Fibroblast of the conjunctiva (primary cell): ENCODE measurements at regions not wholly inside any gene's neighbourhood (a gene's known extent, or its start where the extent isn't known, plus 50 kb on each side); places are given as distances from the start of the nearest gene placed in this dataset.

Source experiments
- DNase-seq: peaks from one replicate; pipeline ENCODE4 v3.0.0-alpha.2; 2010; ENCODE audit warnings: low read depth

DNA sequence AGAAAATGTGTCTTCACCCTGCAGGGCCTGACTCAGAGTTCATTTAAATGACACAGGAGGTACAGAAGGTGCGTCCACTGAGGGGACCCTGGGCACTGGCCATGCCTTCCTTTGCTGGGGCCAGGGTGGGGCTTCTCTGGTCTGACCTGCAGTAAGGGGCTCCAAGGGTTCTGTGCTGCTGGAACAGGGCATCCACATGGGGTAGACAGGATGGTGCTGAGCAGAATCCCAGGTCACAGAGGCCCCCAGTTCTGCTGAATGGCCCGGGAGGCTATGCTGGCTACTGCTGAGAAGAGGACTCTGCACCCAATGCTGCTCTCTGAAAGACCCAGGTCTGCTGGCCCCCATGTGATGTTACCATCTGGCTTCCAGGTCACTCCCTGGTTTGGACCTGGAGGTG lies 150.4 kb upstream of the GGTLC1 start:
- DNase-seq, result no peak

DNA sequence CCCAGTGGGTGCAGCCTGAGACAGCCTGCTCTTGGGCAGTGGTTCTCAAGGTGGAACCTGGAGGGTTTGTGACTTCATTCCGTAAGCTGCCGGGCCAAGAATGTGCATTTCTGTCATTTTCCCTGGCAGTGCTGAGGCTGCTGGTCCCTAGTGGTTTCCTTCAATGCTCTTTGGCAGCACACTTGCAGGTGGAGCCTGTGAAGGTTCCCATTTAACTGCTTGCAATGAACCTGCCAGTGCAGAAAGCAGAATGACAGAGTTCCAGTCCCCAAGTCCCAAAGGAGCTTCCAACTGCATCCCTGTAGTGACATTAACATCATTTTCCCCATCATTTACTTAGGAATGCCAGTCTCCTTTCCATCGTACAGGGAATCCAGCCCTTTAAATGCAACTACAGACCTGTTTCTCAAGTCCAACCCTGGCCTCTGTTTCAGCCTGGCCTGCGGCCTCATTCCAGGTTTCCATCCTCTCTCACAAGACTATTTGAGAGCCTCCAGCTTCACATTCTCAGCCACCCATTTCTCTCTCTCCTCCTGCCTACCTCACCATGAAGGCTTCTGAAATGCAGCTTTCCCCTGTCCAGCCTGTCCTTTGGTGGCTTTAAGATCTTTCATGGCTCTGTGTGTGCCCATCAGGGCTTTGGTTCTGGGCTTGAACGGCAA lies 149.7 kb upstream of the GGTLC1 start:
- DNase-seq, result no peak

DNA sequence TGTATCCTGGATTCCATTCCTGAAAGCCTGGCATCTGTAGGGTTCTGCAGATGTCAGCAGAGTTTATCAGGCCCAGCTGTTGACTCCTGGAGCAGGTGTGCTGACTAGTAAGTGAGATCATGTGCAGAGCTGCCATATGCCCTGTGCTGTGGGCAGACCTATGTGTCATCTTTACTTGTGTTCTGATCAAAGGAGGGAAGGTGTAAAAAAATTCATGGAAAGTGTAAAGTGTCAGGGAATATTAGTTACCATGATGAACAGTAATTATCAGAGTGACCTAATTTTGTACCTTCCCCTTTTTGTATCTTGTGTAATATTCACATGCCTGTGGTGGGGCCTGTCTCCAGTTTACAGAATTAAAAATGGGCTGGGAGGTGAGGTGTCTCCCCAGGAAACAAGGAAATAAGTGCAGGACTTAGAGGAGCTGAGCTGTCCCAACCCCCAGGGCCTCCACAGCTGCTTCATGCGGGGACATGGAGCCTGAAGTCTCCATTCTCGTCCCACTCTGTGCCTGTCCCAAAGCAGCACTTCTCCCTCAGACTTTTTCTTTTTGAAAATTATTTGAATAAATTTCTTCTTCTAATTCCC lies 148.2 kb upstream of the GGTLC1 start:
- DNase-seq, result no peak

DNA sequence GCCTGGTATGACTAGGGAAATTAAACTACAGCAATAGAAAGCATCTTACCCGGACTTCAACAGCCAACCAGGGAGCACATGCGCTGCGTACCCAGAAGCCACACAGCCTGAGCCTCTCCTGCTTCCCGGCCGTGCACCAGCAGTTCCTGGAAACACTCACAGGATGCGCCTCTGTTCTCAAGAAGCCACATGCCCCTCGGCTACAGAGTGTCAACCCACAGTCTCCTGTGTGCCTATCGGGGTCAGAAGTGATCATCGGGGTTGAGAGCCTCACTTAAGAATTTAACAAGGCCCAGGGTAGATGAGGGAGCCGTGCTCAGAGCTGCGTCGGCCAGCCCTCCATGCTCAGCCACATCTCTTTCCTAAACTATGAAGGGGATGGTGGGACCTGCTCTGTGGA lies 147.2 kb upstream of the GGTLC1 start:
- DNase-seq, result no peak

DNA sequence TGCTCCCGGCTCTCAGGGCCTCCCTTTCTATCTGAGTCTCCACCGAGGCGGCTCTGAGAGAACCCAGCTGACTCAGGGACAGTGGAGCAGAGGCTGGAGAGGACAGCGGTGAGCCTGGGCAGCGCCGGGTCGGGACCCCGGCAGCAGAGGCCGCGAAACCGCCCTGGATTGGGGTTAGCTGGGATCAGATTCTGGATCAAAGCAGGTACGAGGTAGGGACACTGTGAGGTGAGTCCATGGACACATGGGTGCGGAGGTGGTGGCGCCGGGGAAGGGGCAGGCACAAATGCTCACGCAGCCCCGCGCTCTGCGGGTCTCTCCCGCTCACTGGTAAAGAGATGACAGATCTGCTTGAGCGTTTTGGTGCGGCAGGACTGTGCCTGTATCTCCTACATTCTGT lies 146.4 kb upstream of the GGTLC1 start:
- DNase-seq, result no peak

DNA sequence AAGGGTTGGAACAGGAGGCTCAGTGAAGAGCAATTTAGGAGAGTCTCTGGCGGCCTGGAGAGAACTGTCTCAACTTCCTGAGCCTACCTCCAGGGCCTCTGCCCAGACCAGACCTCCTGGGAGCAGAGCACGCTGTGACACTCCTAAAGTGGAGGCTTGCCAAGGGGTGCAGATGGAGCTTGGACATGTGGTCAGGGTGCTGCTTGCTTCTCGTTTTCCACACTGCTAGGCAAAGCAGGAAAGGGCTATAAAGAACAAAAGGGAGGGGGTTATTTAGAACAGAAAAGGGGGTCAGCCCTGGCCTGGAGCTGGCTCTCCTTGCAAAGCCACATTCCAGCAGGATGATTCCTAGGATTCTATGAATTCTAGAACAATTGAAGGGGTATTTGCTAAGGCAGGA lies 145.7 kb upstream of the GGTLC1 start:
- DNase-seq, result no peak

DNA sequence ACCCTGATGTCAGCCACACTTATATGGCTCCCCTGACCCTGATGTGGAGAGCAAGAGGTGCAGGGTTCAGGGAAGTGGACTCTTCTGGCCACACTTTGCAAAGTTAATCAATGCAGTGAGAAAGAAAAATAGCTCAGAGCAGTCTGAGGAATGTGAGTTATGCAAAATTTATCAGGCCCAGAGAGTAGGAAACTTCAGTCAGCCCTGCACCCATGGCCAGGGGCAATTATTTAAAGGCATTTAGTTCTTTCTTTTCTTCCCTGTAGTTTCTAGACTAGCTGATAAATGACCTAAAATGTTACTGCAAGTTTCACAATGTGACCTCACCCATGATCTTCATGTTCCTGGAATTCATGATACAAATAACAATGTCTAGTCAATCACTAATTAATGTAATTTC lies 143.7 kb upstream of the GGTLC1 start:
- DNase-seq, result no peak

DNA sequence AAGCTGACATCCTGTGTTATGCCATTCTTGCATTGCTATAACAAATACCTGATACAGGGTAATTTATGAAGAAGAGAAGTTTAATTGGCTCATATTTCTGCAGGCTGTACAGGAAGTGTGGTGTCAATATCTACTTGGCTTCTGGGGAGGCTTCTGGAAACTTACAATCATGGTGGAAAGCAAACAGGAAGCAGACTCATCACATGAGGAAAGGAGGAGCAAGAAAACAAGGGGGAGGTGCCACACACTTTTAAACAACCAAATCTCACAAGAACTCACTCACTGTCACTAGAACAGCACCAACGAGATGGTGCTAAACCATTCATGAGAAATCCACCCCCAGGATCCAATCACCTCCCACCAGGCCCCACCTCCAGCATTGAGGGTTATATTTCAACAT lies 143.1 kb upstream of the GGTLC1 start:
- DNase-seq, result no peak

DNA sequence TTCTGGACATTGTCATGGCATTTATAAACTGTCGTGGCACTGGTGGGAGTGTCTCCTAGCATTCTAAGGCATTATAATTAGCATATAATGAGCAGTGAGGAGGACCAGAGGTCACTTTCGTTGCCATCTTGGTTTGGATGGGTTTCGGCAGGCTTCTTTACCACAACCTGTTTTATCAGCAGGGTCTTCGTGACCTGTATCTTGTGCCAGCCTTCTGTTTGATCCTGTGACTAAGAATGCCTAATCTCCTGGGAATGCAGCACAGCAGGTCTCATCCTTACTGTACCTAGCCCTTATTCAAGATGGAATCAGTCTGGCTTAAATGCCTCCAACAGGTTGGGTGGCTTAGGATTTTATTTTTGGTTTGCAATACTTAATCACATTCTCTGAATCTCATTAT lies 142.7 kb upstream of the GGTLC1 start:
- DNase-seq, result no peak

DNA sequence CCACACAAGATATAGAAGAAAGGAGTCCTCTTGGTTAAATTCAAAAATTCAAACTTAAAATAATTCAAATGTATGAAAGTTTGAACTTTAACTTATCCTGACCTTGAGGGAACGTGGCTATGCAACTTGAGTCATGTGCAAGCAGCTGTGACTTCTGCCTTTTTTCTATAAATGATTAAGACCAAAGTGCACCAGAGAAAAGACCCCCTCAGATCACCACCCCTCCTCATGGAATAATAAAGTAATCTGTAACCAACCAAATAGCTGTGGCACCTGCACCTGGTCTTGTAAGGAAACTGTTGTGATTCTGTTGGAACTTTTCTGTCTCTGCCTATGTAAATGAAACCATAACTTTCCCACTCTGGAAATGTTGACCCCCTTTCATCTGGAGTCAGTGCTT lies 141.1 kb upstream of the GGTLC1 start:
- no peak for DNase-seq

DNA sequence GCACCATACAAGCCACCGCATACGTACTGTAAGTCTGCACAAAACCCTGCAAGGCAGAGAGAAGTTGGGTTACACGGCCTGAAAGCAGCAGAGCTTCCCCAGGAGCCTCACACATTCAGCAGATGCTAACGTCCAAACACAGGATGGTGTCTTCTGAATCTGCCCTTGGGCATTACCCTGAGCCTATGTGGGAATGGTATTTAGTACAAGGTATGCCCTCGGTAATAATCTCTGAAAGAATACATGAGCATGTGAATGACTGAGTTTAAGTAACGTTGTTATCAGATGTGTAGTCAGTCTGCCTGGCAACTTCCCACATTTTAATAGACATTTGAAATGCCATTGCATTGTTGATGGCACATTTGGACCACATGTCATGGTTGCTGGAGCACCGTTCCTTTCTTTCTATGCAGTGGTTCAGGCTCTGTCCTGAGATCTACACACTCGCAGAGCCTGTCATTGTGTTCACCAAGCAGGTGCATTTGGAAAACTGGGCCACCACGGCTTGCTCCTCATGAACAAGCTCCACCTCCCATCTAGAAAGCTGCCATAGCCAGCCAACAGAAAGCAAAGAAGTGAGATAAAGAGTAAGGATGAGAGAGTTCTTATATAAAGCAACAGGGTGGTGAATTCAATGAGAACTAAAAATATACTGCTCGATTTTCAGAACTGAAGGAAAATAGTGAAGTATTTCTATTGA lies 136.5 kb upstream of the GGTLC1 start:
- DNase-seq, result no peak

DNA sequence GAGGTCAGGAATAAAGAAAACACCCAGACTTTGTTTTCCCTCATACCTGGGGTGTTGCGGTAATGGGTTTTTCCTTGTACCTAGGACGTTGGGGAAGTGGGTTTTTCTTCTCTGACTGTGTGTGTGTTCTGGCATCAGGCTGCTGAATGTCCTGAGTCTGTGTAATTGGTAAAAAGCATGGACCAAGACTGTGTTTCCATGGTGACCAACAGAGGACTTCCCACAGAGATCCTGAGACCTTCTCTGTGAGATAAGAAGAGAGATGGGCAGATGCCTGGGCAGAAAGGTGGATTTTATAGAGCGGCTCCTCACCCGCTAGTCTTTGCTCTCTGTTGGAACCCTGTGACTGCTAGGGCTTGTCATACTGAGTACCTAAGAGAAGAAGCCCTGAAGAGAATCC lies 135.4 kb upstream of the GGTLC1 start:
- DNase-seq, result no peak

DNA sequence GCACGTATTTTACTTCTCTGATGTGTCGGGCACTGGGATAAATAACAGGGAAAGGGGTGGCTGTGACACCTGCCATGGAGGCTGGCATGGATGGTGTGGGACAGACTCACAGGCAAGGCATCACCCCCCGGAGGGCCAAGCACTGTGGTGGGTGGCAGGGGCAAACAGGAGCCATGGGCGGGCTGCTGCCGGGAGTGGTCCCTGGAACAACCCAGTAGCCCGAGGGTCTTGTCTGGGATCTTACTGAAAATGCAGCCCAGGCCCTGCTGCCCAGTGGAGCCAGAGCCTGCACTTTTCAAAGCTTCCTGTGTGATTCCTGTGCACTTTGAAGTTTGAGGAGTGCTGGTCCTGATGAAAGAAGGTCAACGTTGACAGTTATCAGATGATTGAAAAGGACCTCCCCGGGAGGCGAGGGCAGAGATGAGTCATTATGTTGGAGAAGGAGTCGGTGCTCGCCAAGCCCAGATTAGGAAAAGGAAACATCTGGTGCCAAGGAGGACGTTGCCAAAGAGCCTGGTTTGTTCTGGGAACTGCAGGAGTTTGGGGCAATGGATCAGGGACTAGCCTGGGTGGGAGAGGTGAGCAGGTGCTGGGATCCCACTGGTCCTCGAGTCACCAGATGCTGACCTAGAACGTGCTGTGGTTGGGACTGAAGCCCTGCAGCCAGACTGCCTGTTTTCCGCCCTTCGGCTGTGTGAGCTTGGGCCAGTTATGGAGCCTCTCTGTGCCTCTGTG lies 130.0 kb upstream of the GGTLC1 start:
- no peak for DNase-seq

DNA sequence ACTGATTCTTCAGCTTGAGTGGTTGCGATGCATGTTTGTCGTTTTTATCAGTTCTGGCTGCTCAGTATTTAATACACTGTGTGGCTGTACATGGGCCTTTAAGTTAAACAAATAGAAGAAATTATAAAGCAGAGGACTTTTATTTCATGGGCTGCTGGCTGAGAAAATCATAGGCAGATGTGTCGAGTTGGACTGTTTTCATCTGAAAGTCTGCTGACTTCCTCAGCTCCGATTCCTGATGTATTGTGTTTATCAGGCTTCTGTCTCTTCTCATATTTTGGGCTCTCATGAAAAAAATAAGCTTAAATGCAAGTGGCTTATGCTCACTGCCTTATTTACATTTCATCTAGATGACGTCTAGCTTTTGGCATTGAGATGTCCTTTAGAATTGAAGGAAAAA lies 129.5 kb upstream of the GGTLC1 start:
- DNase-seq, result no peak

DNA sequence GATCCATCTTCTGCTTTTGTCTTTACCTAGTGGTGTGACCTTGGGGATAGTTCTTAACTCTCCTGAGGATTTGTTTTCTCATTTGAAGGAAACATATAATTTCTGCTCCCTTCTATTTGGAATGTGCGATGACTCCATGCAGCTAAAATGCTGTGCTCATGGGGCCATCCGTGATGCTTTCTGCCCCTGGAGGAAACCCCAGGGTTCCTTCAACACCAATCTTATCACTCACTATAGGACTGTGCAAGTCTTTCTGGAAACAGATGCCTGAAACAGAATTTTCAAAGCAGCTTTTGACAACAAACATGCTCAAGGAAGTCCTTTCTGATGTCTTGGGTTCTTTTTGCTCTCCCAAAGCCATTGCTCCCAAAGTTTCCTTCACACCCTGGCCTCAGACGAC lies 128.8 kb upstream of the GGTLC1 start:
- DNase-seq, result no peak

DNA sequence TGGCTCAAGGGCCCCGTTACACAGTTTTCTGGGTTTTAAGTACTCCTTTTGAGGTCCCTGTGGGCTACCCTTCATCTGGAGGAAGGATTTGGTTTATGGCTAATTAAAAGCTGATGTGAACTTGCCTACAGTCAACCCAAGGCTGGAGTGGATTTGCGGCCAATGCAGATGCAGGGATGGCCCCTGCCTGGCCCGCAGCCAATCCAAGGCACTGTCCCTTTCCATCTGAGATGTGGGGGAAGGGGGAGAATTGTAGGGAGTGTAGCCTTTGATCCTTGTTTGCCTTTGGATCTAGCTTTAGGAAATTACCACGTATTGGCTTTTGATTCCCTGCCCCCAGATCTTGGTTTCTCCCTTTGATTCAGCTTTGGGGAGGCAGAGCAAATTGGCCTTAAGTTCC lies 128.0 kb upstream of the GGTLC1 start:
- no peak for DNase-seq

DNA sequence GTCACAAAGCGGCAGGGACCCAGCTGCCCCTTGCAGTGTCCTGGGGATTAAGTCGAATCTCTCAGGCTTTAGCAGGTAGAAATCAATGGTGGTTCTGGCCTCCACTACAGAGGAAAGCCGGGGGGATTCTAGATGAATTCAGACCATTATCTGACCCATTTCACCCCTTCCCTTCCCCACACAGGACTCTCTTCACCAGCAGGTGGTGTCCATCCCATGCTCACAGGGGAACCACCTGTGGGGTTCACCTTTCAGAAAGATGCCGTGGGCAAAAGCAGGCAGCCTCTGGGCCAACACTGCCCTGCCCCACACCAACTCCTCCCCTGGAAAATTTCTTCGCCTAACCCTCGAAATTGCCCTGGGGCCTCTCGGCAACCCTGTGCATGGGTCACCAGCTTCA lies 123.8 kb upstream of the GGTLC1 start:
- DNase-seq, result no peak

DNA sequence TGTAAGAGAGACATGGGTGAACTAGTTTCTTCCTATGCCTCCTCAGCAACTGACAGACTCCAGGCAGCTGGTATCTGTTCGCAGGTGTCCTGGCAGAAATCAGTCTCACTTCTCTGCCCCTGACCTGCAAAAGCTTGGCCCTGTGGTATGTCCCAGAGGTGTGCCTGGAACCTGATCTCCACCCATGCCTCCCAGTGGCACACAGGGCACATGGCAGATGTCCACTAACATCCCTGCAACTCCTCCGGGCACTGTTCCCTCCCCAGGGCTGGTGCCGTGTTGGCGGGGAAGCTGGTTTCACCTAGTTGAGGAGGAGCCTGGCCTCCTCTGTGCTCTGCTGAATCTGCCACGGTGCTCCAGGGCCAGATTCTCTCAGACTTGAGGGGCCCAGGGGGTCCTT lies 123.3 kb upstream of the GGTLC1 start:
- no peak for DNase-seq

DNA sequence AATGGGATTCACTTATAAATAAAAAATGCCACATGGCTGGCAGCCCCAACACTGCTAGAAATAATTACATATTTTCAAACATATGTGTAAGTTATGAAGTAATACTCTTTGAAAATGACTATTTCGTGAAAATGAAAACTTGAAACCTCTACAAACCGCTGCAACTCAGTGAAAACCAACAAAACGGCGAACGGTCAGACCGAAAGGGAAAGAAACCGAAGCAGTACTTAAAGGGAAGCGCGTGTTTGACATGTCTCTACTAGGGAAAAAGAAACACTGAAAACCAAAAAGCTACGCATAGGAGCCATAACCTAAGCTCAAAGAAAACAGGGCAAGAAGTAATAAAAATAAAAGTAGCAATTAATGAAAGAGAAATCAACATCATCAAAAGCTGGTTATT lies 121.0 kb upstream of the GGTLC1 start:
- no peak for DNase-seq

DNA sequence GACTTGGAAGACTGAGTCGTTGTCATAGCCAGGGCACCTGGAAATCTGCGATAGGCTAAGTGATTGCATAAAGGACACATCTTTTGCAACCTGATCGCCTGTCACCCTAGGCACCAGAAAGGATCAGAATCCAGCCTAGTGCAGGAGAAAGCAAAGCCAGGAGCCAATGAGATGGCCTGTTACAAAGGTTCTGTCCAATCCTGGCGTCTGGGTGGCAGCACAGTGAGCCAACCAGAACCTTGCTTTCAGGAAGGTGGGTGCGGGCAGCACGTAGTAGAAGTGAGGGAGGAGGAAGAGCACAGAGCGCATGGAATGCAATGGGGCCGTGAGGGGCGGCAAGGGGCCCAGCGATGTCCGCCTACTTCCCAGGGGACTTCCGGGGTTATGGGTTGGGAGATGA lies 120.4 kb upstream of the GGTLC1 start:
- no peak for DNase-seq

DNA sequence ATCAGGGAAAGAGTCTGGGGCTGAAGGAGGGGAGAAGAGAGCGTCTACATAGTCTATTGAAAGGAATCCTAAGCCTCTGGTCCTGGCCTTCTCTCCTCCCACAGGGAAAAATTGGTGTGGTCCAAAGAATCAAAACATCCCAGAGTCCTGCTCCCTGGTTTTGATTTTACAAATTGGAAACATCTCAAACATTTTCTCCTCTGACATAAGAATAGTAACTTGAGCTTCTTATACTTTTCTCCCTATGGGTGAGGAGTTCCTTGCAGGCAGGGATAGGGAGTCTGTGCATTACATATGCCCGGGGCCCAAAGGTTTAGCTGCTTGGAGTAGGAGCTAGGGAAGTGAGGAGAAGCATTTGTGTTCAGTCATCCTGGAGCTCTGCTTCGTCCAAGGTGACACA lies 120.0 kb upstream of the GGTLC1 start:
- DNase-seq, result no peak

DNA sequence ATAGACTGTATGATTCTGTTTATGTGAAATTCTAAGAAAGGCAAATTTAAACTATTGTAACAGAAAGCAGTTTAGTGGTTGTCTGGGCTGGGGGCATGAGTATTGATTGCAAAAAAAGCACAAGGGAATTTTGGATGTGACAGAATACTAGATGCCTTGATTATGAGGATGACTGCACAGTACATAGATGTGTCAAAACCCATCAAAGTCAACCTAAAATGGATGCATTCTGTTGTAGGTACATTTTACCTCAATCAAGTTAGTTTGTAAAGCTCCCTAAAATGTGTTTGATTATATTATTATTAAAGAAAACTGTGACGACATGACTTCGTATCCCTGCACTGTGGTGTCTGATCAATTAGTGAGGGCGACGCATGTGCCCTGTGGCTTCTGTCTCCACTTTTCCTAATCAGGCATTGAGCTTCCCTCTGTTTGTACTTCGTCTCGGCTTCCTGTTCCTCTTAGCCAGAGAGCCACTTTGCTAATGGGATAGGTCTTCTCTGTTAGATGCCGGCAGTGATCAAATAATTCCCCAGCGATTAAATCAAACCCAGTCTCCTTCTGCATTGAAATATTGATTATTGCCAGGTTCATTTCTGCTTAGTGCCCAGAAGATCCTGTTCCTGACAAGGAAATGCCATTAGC lies 118.3 kb upstream of the GGTLC1 start:
- DNase-seq, result no peak
